Eye (tissue), 1 donor: ENCODE measurements at regions not wholly inside any gene's neighbourhood (a gene's known extent, or its start where the extent isn't known, plus 50 kb on each side); places are given as distances from the start of the nearest gene placed in this dataset.
"Not testable (repeated sequence)": the region's sequence is repeated elsewhere in the genome, so short reads cannot be mapped to it uniquely, and the experiment has no call there.

ENCODE experiments used
- DNase-seq: peaks from one replicate; pipeline ENCODE4 v3.0.0-alpha.2; 2015

GRCh38 chr5:110872963-110873362, 134.2 kb downstream of the SLC25A46 start:
- no peak for DNase-seq

GRCh38 chr5:110873773-110874437, 135.1 kb downstream of the SLC25A46 start:
- DNase-seq, result no peak

GRCh38 chr5:110875115-110875514, 136.3 kb downstream of the SLC25A46 start:
- DNase-seq, result not testable (repeated sequence)

- DNase-seq, result no peak
These were observed 139.3 kb downstream of the SLC25A46 start for GRCh38 chr5:110878115-110878514.

- DNase-seq, result no peak
These were observed 140.9 kb downstream of the SLC25A46 start for GRCh38 chr5:110879675-110880074.

GRCh38 chr5:110880413-110880812, 141.6 kb downstream of the SLC25A46 start:
- DNase-seq, result peak; percentile 32

- DNase-seq, result no peak
These were observed 145.2 kb downstream of the SLC25A46 start for GRCh38 chr5:110884005-110884404.

GRCh38 chr5:110887170-110887569, 148.4 kb downstream of the SLC25A46 start:
- not testable (repeated sequence) for DNase-seq

- peak; percentile 6 for DNase-seq
These were observed 155.2 kb downstream of the SLC25A46 start for GRCh38 chr5:110893854-110894483.

- no peak for DNase-seq
These were observed 156.0 kb downstream of the SLC25A46 start for GRCh38 chr5:110894805-110895204.

- DNase-seq, result peak; percentile 37
These were observed 158.1 kb downstream of the SLC25A46 start for GRCh38 chr5:110896901-110897300.

- DNase-seq, result no peak
These were observed 161.0 kb downstream of the SLC25A46 start for GRCh38 chr5:110899566-110900412.

GRCh38 chr5:110900829-110901228, 162.0 kb downstream of the SLC25A46 start:
- DNase-seq, result no peak

- no peak for DNase-seq
These were observed 165.2 kb downstream of the SLC25A46 start for GRCh38 chr5:110903966-110904365.

GRCh38 chr5:110908848-110909247, 162.7 kb upstream of the TSLP start:
- no peak for DNase-seq

GRCh38 chr5:110909415-110909814, 162.1 kb upstream of the TSLP start:
- DNase-seq, result no peak

- DNase-seq, result no peak
These were observed 161.6 kb upstream of the TSLP start for GRCh38 chr5:110909950-110910349.

- no peak for DNase-seq
These were observed 158.3 kb upstream of the TSLP start for GRCh38 chr5:110913221-110913620.

- no peak for DNase-seq
These were observed 155.0 kb upstream of the TSLP start for GRCh38 chr5:110916381-110917049.

GRCh38 chr5:110917161-110917875, 154.2 kb upstream of the TSLP start:
- DNase-seq, result no peak

- no peak for DNase-seq
These were observed 152.8 kb upstream of the TSLP start for GRCh38 chr5:110918683-110919082.

- DNase-seq, result no peak
These were observed 147.5 kb upstream of the TSLP start for GRCh38 chr5:110923971-110924370.

- DNase-seq, result no peak
These were observed 146.1 kb upstream of the TSLP start for GRCh38 chr5:110925398-110925797.
